Esophagus muscularis mucosa (tissue), 4 donors: ENCODE measurements at regions not wholly inside any gene's neighbourhood (a gene's known extent, or its start where the extent isn't known, plus 50 kb on each side); places are given as distances from the start of the nearest gene placed in this dataset.

Experiments used
- DNase-seq: peaks from one replicate; pipeline ENCODE4 v3.0.0-alpha.2; 2017; ENCODE audit errors: extremely low spot score
- H3K27ac ChIP-seq, 4 donors: fragments of 200-600 bp; sonication (generic); replicated peaks in 1 of 4; 1 replicate in 3 of 4; 2 replicates in 1 of 4; pipeline ENCODE4 v1.5.1; 2016 to 2019; ENCODE audit warnings: mild to moderate bottlenecking in 1 of 4
- H3K27me3 ChIP-seq, 4 donors: fragments of 200-600 bp; sonication (generic); one replicate each; pipeline versions ENCODE4 v1.5.1 to v1.6.0; 2016 to 2019
- H3K36me3 ChIP-seq, 4 donors: fragments of 200-600 bp; sonication (generic); one replicate each; pipeline ENCODE4 v1.5.1; 2016 to 2019
- H3K4me1 ChIP-seq, 4 donors: fragments of 200-600 bp; sonication (generic); one replicate each; pipeline ENCODE4 v1.5.1; 2016 to 2019
- H3K4me3 ChIP-seq, 4 donors: fragments of 200-600 bp; sonication (generic); 1 replicate in 2 of 4; 2 replicates in 2 of 4; pipeline ENCODE4 v1.5.1; 2016 to 2019; ENCODE audit warnings: mild to moderate bottlenecking in 4 of 4, moderate library complexity in 1 of 4
- H3K9me3 ChIP-seq, 4 donors: fragments of 200-600 bp; sonication (generic); 1 replicate in 3 of 4; 2 replicates in 1 of 4; pipeline ENCODE4 v1.5.1; 2016 to 2019
- EP300 ChIP-seq: sonication (generic); formaldehyde crosslinking; IDR thresholded peaks from one replicate; pipeline ENCODE4 v1.6.1; 2017; ENCODE audit warnings: antibody characterized with exemption
- POLR2A ChIP-seq: fragments of 450-650 bp; IDR thresholded peaks from one replicate; pipeline ENCODE4 v1.6.1; 2017; ENCODE audit warnings: antibody characterized with exemption, moderate library complexity, mild to moderate bottlenecking, low read depth
- POLR2AphosphoS5 ChIP-seq, 2 donors: sonication (generic); formaldehyde crosslinking; IDR thresholded peaks; one replicate each; pipeline ENCODE4 v1.6.1; 2017; ENCODE audit warnings: antibody characterized with exemption in 2 of 2
- WGBS: methylation state at CpG from one replicate; pipeline ENCODE4 v1.1.5; 2018; 5-methylcytosine and 5-hydroxymethylcytosine counted together
- intact Hi-C: fragments of 100-400 bp; cut with DNase I; formaldehyde crosslinking; loops from one replicate; pipeline ENCODE4 v1.15.1; 2023
- TF ChIP-seq, protein P1 (sequence below), 3 experiments: fragments of 200-600 bp in 2 of 3; fragments of 450-650 bp in 1 of 3; sonication (generic) in 2 of 3; IDR thresholded peaks; one replicate each; pipeline ENCODE4 v1.5.1; 2017 to 2019; ENCODE audit warnings: antibody characterized with exemption in 3 of 3, mild to moderate bottlenecking in 2 of 3, moderate library complexity in 1 of 3

DNA sequence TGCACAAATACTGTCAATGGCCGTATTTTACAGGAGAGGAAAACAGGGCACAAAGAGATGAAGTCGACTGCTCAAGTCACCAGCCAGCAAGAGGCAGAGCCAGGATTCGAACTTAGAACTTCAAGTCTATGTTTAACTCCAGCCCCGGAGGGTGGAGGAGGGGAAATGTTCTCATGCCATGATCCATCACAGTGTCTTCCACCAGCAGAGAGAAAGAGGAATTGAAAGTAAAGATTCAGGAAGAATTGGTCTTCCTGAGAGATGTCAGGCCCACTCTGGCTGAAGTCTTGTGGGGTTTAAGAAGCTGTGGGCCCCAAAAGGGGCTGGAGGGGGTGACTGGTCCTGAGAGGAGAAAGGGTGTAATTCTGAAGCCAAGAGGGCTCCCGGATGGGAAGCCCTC is 260.0 kb downstream of the TNS1 start:
- H3K4me3 ChIP-seq, result no peak overlapping the region
- peak overlapping the region in 2 of 4 donors; percentile 16 to 36 for H3K27ac ChIP-seq
- H3K36me3 ChIP-seq, result peaks cover 0 to 22% (median 10%) of the 10 kb centered on the region in 4 donors
- H3K27me3 ChIP-seq, result no peaks in the 10 kb centered on the region
- 91% methylated on average over 5 of the region's 5 CpGs for WGBS
- intact Hi-C loops, result no loop called here
- TF ChIP-seq POLR2A, result no peak
- peak; percentile 86 for DNase-seq
- H3K4me1 ChIP-seq, result peaks cover 0 to 70% (median 44%) of the 10 kb centered on the region in 4 donors
- H3K9me3 ChIP-seq, result no peaks in the 10 kb centered on the region

DNA sequence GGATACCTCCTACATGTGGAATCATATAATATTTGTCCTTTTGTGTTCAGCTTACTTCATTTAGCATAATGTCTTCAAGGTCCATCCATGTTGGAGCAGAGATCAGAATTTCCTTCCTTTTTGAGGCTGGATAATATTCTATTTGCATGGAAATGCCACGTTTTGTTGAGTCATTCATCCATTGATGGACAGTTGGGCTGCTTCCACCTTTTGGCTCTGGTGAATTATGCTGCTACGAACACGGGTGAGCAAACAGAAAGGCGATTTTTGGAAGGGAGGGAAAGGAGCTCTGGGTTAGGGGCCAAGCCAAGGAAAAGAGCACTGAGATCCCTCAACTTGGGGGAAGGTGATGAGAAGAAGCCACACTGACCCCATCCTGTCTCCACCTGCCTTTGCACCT is 260.5 kb downstream of the TNS1 start:
- H3K4me1 ChIP-seq, result peaks cover under 1 to 70% (median 46%) of the 10 kb centered on the region in 4 donors
- 71% methylated on average over 4 of the region's 4 CpGs for WGBS
- peaks cover 0 to 26% (median 10%) of the 10 kb centered on the region in 4 donors for H3K36me3 ChIP-seq
- DNase-seq, result no peak
- intact Hi-C loops, result no loop called here
- H3K27ac ChIP-seq, result peak overlapping the region in 2 of 4 donors; percentile 16 to 36
- no peak for TF ChIP-seq POLR2A
- no peak for TF ChIP-seq POLR2AphosphoS5 (IDR thresholded peaks at IDR 0.05)
- TF ChIP-seq, protein P1, sequence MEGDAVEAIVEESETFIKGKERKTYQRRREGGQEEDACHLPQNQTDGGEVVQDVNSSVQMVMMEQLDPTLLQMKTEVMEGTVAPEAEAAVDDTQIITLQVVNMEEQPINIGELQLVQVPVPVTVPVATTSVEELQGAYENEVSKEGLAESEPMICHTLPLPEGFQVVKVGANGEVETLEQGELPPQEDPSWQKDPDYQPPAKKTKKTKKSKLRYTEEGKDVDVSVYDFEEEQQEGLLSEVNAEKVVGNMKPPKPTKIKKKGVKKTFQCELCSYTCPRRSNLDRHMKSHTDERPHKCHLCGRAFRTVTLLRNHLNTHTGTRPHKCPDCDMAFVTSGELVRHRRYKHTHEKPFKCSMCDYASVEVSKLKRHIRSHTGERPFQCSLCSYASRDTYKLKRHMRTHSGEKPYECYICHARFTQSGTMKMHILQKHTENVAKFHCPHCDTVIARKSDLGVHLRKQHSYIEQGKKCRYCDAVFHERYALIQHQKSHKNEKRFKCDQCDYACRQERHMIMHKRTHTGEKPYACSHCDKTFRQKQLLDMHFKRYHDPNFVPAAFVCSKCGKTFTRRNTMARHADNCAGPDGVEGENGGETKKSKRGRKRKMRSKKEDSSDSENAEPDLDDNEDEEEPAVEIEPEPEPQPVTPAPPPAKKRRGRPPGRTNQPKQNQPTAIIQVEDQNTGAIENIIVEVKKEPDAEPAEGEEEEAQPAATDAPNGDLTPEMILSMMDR (IDR thresholded peaks at IDR 0.05), result no peak
- TF ChIP-seq EP300, result no peak
- no peaks in the 10 kb centered on the region for H3K27me3 ChIP-seq
- H3K4me3 ChIP-seq, result no peak overlapping the region
- no peaks in the 10 kb centered on the region for H3K9me3 ChIP-seq

GRCh38 chr2:217741381-217741955 is 261.3 kb downstream of the TNS1 start:
- Histone ChIP-seq H3K4me3 (no peak overlapping the region), H3K4me1 (peaks cover 7 to 70% (median 48%) of the 10 kb centered on the region in 4 donors), H3K27ac (peak overlapping the region; percentile 34 to 57 (median 50)), H3K27me3 (no peaks in the 10 kb centered on the region), H3K36me3 (peaks cover 0 to 26% (median 10%) of the 10 kb centered on the region in 4 donors), H3K9me3 (no peaks in the 10 kb centered on the region)
- peak; percentile 85 for DNase-seq
- no peak for TF ChIP-seq POLR2A
- TF ChIP-seq, protein P1 (IDR thresholded peaks at IDR 0.05), result no peak
- no peak for TF ChIP-seq EP300
- TF ChIP-seq POLR2AphosphoS5 (IDR thresholded peaks at IDR 0.05), result no peak
- 98% methylated on average over 3 of the region's 6 CpGs for WGBS
- intact Hi-C loops, result no loop called here

GRCh38 chr2:217740756-217741155 is 262.0 kb downstream of the TNS1 start:
- peak in 1 of 2 donors; percentile 12 for TF ChIP-seq POLR2AphosphoS5 (IDR thresholded peaks at IDR 0.05)
- no peak for TF ChIP-seq EP300
- no peaks in the 10 kb centered on the region for H3K9me3 ChIP-seq
- H3K27me3 ChIP-seq, result no peaks in the 10 kb centered on the region
- WGBS, result 70% methylated on average over 6 of the region's 6 CpGs
- H3K4me1 ChIP-seq, result peaks cover 14 to 75% (median 55%) of the 10 kb centered on the region in 4 donors
- peak overlapping the region; percentile 49 to 57 (median 51) for H3K27ac ChIP-seq
- peaks cover 0 to 26% (median 10%) of the 10 kb centered on the region in 4 donors for H3K36me3 ChIP-seq
- no peak overlapping the region for H3K4me3 ChIP-seq
- DNase-seq, result peak; percentile 88
- intact Hi-C loops, result no loop called here

- TF ChIP-seq POLR2A (no peak), POLR2AphosphoS5 (IDR thresholded peaks at IDR 0.05) (peak in 1 of 2 donors; percentile 11)
- 68% methylated on average over 4 of the region's 4 CpGs for WGBS
- no peaks in the 10 kb centered on the region for H3K9me3 ChIP-seq
- H3K27ac ChIP-seq, result peak overlapping the region; percentile 13 to 57 (median 50)
- no peak overlapping the region for H3K4me3 ChIP-seq
- H3K4me1 ChIP-seq, result peaks cover 17 to 79% (median 61%) of the 10 kb centered on the region in 4 donors
- DNase-seq, result peak; percentile 89
- H3K36me3 ChIP-seq, result peaks cover 0 to 26% (median 10%) of the 10 kb centered on the region in 4 donors
- intact Hi-C loops, result no loop called here
- no peaks in the 10 kb centered on the region for H3K27me3 ChIP-seq
Measured at GRCh38 chr2:217740178-217740577, 262.6 kb downstream of the TNS1 start.

DNA sequence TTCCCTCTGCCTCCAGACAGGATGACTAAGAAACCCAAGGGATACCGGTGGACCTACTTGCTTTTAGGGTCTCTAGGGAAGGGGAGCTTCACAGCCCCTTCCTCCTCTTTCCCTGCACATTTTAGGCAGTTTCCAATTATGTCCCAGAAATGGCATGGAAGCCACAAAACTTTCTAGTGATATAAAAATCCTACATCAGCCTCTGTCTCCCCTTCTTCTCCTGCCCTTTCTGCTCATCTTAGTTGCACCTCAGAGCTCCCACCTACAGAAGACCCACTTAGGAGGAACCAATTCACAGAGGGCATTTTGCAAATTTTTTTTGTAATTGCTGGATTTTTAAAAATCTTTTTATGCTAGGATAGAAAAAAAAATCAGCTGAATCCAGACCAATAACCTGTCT is 263.1 kb downstream of the TNS1 start:
- H3K27ac ChIP-seq, result peak overlapping the region in 3 of 4 donors; percentile 13 to 50 (median 49)
- H3K9me3 ChIP-seq, result no peaks in the 10 kb centered on the region
- TF ChIP-seq EP300 (no peak), POLR2A (no peak), POLR2AphosphoS5 (IDR thresholded peaks at IDR 0.05) (no peak)
- TF ChIP-seq, protein P1 (IDR thresholded peaks at IDR 0.05), result no peak
- intact Hi-C loops, result no loop called here
- peaks cover 17 to 79% (median 63%) of the 10 kb centered on the region in 4 donors for H3K4me1 ChIP-seq
- H3K36me3 ChIP-seq, result peaks cover 0 to 28% (median 10%) of the 10 kb centered on the region in 4 donors
- no peak for DNase-seq
- H3K27me3 ChIP-seq, result no peaks in the 10 kb centered on the region
- H3K4me3 ChIP-seq, result no peak overlapping the region
- WGBS, result 85% methylated on average over 1 of the region's 1 CpG
